ENCODE measurements at regions not wholly inside any gene's neighbourhood (a gene's known extent, or its start where the extent isn't known, plus 50 kb on each side); places are given as distances from the start of the nearest gene placed in this dataset.

DNA sequence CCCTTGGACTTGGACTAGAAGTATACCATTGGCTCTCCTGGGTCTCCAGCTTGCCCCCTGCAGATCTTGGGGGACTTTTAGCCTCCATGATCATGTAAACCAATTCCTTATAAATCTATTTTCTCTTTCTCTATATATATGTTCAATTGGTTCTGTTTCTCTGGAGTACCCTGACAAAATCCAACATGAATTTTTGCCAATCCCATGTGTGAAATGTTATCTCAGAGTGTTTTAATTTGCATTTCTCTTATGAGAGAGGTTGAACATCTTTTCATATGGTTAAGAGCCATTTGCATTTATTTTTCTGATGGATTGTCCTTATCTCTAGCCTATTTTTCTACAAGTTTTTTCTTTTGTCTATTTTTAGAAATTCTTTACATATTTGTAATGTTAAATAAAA lies 131.7 kb upstream of the NEO1 start:
- intact Hi-C loops (cut with micrococcal nuclease): no loop called here

DNA sequence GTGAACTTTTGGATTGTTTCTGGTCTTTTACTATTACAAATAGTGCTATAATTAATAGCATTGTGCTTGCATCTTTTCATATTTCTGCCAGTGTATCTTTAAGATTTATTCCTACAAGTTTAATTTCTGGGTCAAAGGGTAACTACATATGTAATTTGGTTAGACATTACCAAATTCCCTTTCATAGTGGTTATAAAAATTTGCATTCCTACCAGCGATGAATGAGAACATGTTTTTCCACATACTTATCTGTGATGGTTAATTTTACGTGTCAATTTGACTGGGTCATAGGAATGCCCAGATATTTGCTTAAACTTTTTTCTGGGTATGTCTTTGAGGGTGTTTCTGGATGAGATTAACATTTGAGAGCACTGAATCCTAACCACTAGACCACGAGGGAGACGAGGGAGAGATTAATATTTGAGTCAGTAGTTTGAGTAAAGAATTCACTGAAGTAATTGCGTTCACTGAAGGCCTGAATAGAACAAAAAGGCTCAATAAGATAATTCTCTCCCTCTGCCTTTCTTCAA lies 132.3 kb upstream of the NEO1 start:
- Histone ChIP-seq H4K20me1 (ENCODE audit: insufficient read depth, low read length) (no peaks in the 10 kb centered on the region), H3K4me3 (replicated peaks in 1 of 3; ENCODE audit: low read depth in 2 of 3, low read length in 3 of 3) (no peak overlapping the region), H3K36me3 (replicated peaks in 1 of 2; ENCODE audit: control insufficient read depth in 1 of 2, insufficient read depth in 2 of 2, low read length in 2 of 2) (no peaks in the 10 kb centered on the region), H3K4me1 (ENCODE audit: control insufficient read depth in 1 of 2, insufficient read depth in 2 of 2, low read length in 2 of 2) (no peaks in the 10 kb centered on the region), H3K79me2 (ENCODE audit: insufficient read depth, low read length) (no peaks in the 10 kb centered on the region), H3K27ac (ENCODE audit: low read depth in 1 of 2, low read length in 2 of 2) (no peak overlapping the region), H3K4me2 (replicated peaks; ENCODE audit: extremely low read depth, low read length, poor library complexity, severe bottlenecking) (no peak overlapping the region), H3K27me3 (ENCODE audit: control insufficient read depth in 2 of 2, insufficient read depth in 2 of 2, low read length in 2 of 2) (peaks cover 2 to 7% of the 10 kb centered on the region in 2 donors), H3K9ac (ENCODE audit: insufficient read depth, low read length, poor library complexity, severe bottlenecking) (no peak overlapping the region), H3K9me3 (replicated peaks in 1 of 2; ENCODE audit: control insufficient read depth in 1 of 2, insufficient read depth in 1 of 2, low read length in 2 of 2) (no peaks in the 10 kb centered on the region), H2AFZ (ENCODE audit: insufficient read depth, low read depth, low read length, poor library complexity, severe bottlenecking) (no peak overlapping the region)
- Mint-ChIP-seq H3K4me3 (no peak overlapping the region), H3K27ac (no peak overlapping the region), H3K27me3 (ENCODE audit: low read depth in 3 of 3) (peaks cover 0 to 16% (median 5%) of the 10 kb centered on the region in 3 donors), H3K36me3 (no peaks in the 10 kb centered on the region), H3K4me1 (no peaks in the 10 kb centered on the region), H3K9me3 (no peaks in the 10 kb centered on the region)
- TF ChIP-seq CTCF (IDR thresholded peaks at IDR 0.05): no peak
- intact Hi-C loops (cut with micrococcal nuclease): no loop called here
- no CpG with 5 or more reads among the region's 5 CpGs for WGBS (ENCODE audit: insufficient coverage)
- DNase-seq: no peak

More for the DNA sequence above, 131.7 kb upstream of the NEO1 start:
- H3K4me3 ChIP-seq (replicated peaks in 1 of 3; ENCODE audit: low read depth in 2 of 3, low read length in 3 of 3): no peak overlapping the region
- H3K4me2 ChIP-seq (replicated peaks; ENCODE audit: extremely low read depth, low read length, poor library complexity, severe bottlenecking): no peak overlapping the region
- no peaks in the 10 kb centered on the region for H3K79me2 ChIP-seq (ENCODE audit: insufficient read depth, low read length)
- H3K27me3 Mint-ChIP-seq (ENCODE audit: low read depth in 3 of 3): peaks cover 0 to 16% (median 6%) of the 10 kb centered on the region in 3 donors
- no peak overlapping the region for H3K27ac Mint-ChIP-seq
- H3K9me3 ChIP-seq (replicated peaks in 1 of 2; ENCODE audit: control insufficient read depth in 1 of 2, insufficient read depth in 1 of 2, low read length in 2 of 2): no peaks in the 10 kb centered on the region
- H3K36me3 Mint-ChIP-seq: no peaks in the 10 kb centered on the region
- no peak overlapping the region for H2AFZ ChIP-seq (ENCODE audit: insufficient read depth, low read depth, low read length, poor library complexity, severe bottlenecking)
- no peaks in the 10 kb centered on the region for H3K4me1 ChIP-seq (ENCODE audit: control insufficient read depth in 1 of 2, insufficient read depth in 2 of 2, low read length in 2 of 2)
- H3K9me3 Mint-ChIP-seq: no peaks in the 10 kb centered on the region
- no peak overlapping the region for H3K4me3 Mint-ChIP-seq
- no peak for TF ChIP-seq CTCF (IDR thresholded peaks at IDR 0.05)
- no peak overlapping the region for H3K9ac ChIP-seq (ENCODE audit: insufficient read depth, low read length, poor library complexity, severe bottlenecking)
- no peak overlapping the region for H3K27ac ChIP-seq (ENCODE audit: low read depth in 1 of 2, low read length in 2 of 2)
- no peaks in the 10 kb centered on the region for H3K4me1 Mint-ChIP-seq
- H4K20me1 ChIP-seq (ENCODE audit: insufficient read depth, low read length): no peaks in the 10 kb centered on the region
- no peaks in the 10 kb centered on the region for H3K36me3 ChIP-seq (replicated peaks in 1 of 2; ENCODE audit: control insufficient read depth in 1 of 2, insufficient read depth in 2 of 2, low read length in 2 of 2)
- H3K27me3 ChIP-seq (ENCODE audit: control insufficient read depth in 2 of 2, insufficient read depth in 2 of 2, low read length in 2 of 2): peaks cover 3 to 8% of the 10 kb centered on the region in 2 donors
- DNase-seq: no peak
